GM13977 (cell line): ENCODE measurements at regions not wholly inside any gene's neighbourhood (a gene's known extent, or its start where the extent isn't known, plus 50 kb on each side); places are given as distances from the start of the nearest gene placed in this dataset.

ENCODE experiments used
- DNase-seq: peaks from one replicate; pipeline ENCODE4 v3.0.0; 2012; ENCODE audit warnings: low spot score
- CTCF ChIP-seq: IDR thresholded peaks from 2 replicates; pipeline ENCODE4 v1.5.1; 2012; ENCODE audit warnings: mild to moderate bottlenecking, control low read depth; ENCODE audit not compliant: insufficient read depth; ENCODE audit errors: extremely low read depth, missing control alignments
- in situ Hi-C: fragments of 300-500 bp; cut with MboI; formaldehyde crosslinking; loops from one replicate; pipeline ENCODE4 v1.12.0; 2022; ENCODE audit warnings: low sequenced_read_pairs, low pct_unique_long_range_greater_than_20kb, mixed read lengths, inconsistent platforms; ENCODE audit not compliant: unreplicated experiment

GRCh38 chr6:15854378-15854777, 191.6 kb upstream of the DTNBP1 start:
- no peak for TF ChIP-seq CTCF
- in situ Hi-C loops: no loop called here
- DNase-seq: no peak

- no peak for DNase-seq
- in situ Hi-C loops: no loop called here
- no peak for TF ChIP-seq CTCF
Measured at GRCh38 chr6:15853259-15853658, 190.4 kb upstream of the DTNBP1 start.

- in situ Hi-C loops: no loop called here
- DNase-seq: no peak
- no peak for TF ChIP-seq CTCF
Measured at GRCh38 chr6:15852289-15852688, 189.5 kb upstream of the DTNBP1 start.

- in situ Hi-C loops: no loop called here
- no peak for TF ChIP-seq CTCF
- no peak for DNase-seq
Measured at GRCh38 chr6:15849395-15849794, 186.6 kb upstream of the DTNBP1 start.

- no peak for TF ChIP-seq CTCF
Measured at GRCh38 chr6:15845492-15845891, 182.7 kb upstream of the DTNBP1 start.

GRCh38 chr6:15843764-15844163, 180.9 kb upstream of the DTNBP1 start:
- in situ Hi-C loops: no loop called here
- no peak for DNase-seq
- TF ChIP-seq CTCF: no peak

More at GRCh38 chr6:15845492-15845891, 182.7 kb upstream of the DTNBP1 start:
- no peak for DNase-seq
- in situ Hi-C loops: no loop called here

- no peak for DNase-seq
- in situ Hi-C loops: no loop called here
- no peak for TF ChIP-seq CTCF
Measured at GRCh38 chr6:15843226-15843625, 180.4 kb upstream of the DTNBP1 start.
